GM10266 (cell line): ENCODE measurements at regions not wholly inside any gene's neighbourhood (a gene's known extent, or its start where the extent isn't known, plus 50 kb on each side); places are given as distances from the start of the nearest gene placed in this dataset.

Experiments used
- DNase-seq: peaks from one replicate; pipeline ENCODE4 v3.0.0; 2012; ENCODE audit errors: extremely low spot score
- TF ChIP-seq, protein P1 (sequence below): IDR thresholded peaks from 2 replicates; pipeline ENCODE4 v1.5.1; 2012; ENCODE audit warnings: mild to moderate bottlenecking, low read depth; ENCODE audit not compliant: control insufficient read depth, insufficient read depth; ENCODE audit errors: missing control alignments

DNA sequence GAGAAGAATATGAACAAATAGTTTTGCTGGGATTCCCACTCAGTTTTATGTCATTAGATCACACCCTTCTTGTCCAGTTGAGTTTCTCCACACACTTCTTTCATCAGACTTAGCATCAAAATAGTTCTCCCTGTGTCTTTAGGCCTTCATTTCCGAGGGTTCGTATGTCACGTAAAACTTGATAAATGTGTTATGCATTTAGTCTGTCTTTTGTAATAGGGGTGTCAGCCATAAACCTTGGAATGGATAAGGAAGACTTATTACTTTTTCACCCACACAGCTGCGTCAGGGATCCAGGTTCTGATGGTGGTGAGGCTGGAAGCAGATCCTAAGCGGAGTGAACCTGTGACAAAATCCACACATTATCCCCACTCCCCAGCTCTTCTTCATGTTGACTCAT, 246.8 kb downstream of the CD83 start:
- DNase-seq, result no peak
- TF ChIP-seq, protein P1, sequence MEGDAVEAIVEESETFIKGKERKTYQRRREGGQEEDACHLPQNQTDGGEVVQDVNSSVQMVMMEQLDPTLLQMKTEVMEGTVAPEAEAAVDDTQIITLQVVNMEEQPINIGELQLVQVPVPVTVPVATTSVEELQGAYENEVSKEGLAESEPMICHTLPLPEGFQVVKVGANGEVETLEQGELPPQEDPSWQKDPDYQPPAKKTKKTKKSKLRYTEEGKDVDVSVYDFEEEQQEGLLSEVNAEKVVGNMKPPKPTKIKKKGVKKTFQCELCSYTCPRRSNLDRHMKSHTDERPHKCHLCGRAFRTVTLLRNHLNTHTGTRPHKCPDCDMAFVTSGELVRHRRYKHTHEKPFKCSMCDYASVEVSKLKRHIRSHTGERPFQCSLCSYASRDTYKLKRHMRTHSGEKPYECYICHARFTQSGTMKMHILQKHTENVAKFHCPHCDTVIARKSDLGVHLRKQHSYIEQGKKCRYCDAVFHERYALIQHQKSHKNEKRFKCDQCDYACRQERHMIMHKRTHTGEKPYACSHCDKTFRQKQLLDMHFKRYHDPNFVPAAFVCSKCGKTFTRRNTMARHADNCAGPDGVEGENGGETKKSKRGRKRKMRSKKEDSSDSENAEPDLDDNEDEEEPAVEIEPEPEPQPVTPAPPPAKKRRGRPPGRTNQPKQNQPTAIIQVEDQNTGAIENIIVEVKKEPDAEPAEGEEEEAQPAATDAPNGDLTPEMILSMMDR, result no peak

DNA sequence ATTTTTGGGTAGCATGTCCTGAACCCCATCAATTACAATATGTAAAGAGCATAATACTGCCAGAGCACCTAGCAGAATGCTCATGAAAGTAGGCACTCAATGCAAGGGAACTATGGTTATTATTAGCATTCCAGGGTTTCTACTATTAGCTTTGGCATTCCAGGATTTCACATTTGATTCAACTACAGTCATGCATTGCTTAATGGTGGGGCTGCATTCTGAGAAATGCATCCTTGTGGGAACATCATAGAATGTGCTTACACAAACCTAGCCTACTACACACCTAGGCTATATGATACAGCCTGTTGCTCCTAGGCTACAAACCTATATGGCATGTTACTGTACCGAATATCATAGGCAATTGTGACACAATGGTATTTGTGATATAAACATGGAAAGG, 247.8 kb downstream of the CD83 start:
- TF ChIP-seq, protein P1, result no peak
- no peak for DNase-seq

DNA sequence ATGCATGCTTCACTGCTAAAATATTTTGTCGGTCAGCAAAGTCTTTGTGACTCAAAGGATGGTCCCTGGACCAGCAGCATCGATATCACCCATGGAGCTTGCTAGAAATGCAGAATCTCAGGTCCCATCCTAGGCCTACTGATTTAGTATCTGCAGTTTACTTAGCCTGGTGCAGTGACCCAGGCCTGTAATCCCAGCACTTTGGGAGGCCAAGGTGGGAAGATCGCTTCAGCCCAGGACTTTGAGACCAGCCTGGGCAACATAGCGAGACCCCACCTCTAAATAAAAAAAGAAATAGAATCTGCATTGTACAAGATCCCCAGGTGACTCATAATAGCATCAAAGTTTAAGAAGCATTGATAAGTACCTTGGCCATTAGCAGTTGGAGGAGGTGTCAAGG, 248.7 kb downstream of the CD83 start:
- DNase-seq, result no peak
- TF ChIP-seq, protein P1, result no peak

DNA sequence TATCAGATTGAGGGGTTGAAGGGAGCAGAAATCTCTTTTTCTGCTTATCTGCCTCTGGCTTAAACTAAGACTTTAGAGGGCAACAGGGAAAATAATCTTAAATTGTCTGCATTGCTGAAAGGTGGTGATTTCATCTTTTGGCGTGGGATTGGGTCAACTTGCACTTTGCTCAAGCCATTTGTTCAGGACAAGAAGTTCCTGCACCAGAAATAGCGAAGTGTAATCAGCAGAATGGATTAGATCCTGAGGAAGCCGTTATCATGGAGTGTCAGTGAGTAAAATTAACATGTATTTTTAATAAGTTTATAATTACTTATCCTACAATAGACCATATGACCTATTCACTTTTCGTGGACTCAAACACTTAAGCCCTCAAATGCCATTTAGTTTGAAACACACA, 249.3 kb downstream of the CD83 start:
- TF ChIP-seq, protein P1, result no peak
- DNase-seq, result no peak

DNA sequence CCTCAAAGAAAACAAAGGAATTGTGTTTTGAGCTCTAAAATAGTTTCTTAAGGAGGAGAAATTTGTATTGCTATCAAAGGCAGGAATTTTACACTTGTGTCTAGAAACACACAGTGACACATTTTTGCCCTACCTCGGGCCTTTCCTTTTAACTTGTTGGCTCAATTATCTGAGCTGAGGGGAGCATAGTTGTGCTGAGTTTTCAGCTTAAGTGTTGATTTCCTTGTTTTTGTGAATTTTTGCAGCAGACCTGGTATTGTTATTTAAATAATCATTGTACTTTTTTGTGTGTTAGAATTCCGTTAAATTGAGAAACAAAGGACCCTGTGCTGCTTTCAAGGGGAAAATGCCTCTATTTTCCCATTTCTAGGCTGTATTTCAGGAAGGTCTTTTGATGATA, 249.7 kb downstream of the CD83 start:
- DNase-seq, result no peak
- TF ChIP-seq, protein P1, result no peak

DNA sequence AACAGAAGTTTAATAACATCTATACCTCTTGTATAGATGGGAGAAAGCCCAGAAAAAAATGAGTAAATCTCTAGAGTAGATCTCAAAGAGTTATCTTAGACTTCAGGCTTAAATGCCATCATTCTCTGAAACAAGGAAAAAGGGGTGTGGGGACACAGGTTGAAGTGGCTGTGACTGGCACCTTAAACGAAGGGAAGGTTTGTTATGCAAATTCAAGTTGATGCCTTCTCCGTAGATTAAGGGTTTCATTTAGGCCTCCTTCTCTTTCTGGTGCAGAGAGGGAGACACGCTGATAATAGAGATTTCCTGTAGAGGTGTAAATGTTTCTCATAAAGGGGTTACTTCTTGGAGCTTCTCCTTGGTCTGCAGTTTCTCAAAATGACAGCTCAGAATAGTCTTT, 252.1 kb downstream of the CD83 start:
- TF ChIP-seq, protein P1, result no peak
- no peak for DNase-seq

DNA sequence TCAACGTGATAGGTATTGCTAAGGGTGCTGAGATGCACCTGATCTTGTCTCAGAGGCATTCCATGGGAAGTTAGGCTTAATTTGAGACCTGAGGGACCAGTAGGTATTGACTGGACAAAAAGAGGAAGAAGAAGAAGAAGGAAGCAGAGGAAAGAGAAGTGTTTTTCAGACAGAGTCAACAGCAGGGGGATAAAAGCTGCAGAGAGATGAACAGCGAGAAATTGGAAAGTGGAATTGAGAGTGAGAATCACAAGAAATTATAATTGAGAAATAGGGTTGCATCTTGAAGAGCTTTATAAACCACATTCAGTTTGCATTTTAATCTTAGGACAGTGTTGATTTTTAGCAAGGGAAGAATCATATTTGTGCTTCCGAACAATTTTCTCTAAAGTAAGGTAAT, 254.0 kb downstream of the CD83 start:
- TF ChIP-seq, protein P1, result no peak
- DNase-seq, result no peak
